ENCODE measurements at regions not wholly inside any gene's neighbourhood (a gene's known extent, or its start where the extent isn't known, plus 50 kb on each side); places are given as distances from the start of the nearest gene placed in this dataset.

GRCh38 chr10:9334270-9334669 is 1279.8 kb downstream of the GATA3 start:
- ATAC-seq = no peak
- no peak for TF ChIP-seq TOX (CRISPR knock-in tag; IDR thresholded peaks at IDR 0.05; ENCODE audit: borderline replicate concordance)
- no peak for TF ChIP-seq GLIS3 (CRISPR knock-in tag; IDR thresholded peaks at IDR 0.05)
- TF ChIP-seq ZFP3 (CRISPR knock-in tag; IDR thresholded peaks at IDR 0.05) = no peak
- TF ChIP-seq OSR1 (CRISPR knock-in tag; IDR thresholded peaks at IDR 0.05) = no peak
- TF ChIP-seq CSRNP3 (CRISPR knock-in tag; IDR thresholded peaks at IDR 0.05) = no peak
- TF ChIP-seq TSHZ2 (CRISPR knock-in tag; IDR thresholded peaks at IDR 0.05) = no peak
- no peak for TF ChIP-seq TCF4 (CRISPR knock-in tag; IDR thresholded peaks at IDR 0.05; ENCODE audit: borderline replicate concordance)
- TF ChIP-seq PPARA (CRISPR knock-in tag; IDR thresholded peaks at IDR 0.05; ENCODE audit: borderline replicate concordance) = no peak

GRCh38 chr10:9339716-9340115 is 1285.2 kb downstream of the GATA3 start:
- TF ChIP-seq PATZ1 (CRISPR knock-in tag; IDR thresholded peaks at IDR 0.05; ENCODE audit: borderline replicate concordance) (no peak), ZC3H10 (CRISPR knock-in tag; IDR thresholded peaks at IDR 0.05) (no peak), ESRRG (CRISPR knock-in tag; IDR thresholded peaks at IDR 0.05) (no peak), POU6F1 (CRISPR knock-in tag; IDR thresholded peaks at IDR 0.05; ENCODE audit: borderline replicate concordance, low read depth) (no peak), ZNF70 (CRISPR knock-in tag; IDR thresholded peaks at IDR 0.05) (no peak), TSHZ2 (CRISPR knock-in tag; IDR thresholded peaks at IDR 0.05) (no peak), ZNF565 (CRISPR knock-in tag; conservative IDR thresholded peaks at IDR 0.05; ENCODE audit: low read depth) (no peak), ZFP30 (CRISPR knock-in tag; IDR thresholded peaks at IDR 0.05) (no peak), CREB5 (CRISPR knock-in tag; IDR thresholded peaks at IDR 0.05; ENCODE audit: low read depth) (no peak), CSRNP3 (CRISPR knock-in tag; IDR thresholded peaks at IDR 0.05) (no peak), ISL1 (CRISPR knock-in tag; IDR thresholded peaks at IDR 0.05) (no peak), GLIS3 (CRISPR knock-in tag; IDR thresholded peaks at IDR 0.05) (no peak), RARB (CRISPR knock-in tag; IDR thresholded peaks at IDR 0.05) (no peak), BACH2 (CRISPR knock-in tag; IDR thresholded peaks at IDR 0.05; ENCODE audit: borderline replicate concordance) (no peak), PPARA (CRISPR knock-in tag; IDR thresholded peaks at IDR 0.05; ENCODE audit: borderline replicate concordance) (no peak), ARNTL (CRISPR knock-in tag; IDR thresholded peaks at IDR 0.05; ENCODE audit: borderline replicate concordance, low read depth) (no peak), ZFP3 (CRISPR knock-in tag; IDR thresholded peaks at IDR 0.05) (no peak), TOX (CRISPR knock-in tag; IDR thresholded peaks at IDR 0.05; ENCODE audit: borderline replicate concordance) (no peak), ZNF8 (CRISPR knock-in tag; IDR thresholded peaks at IDR 0.05) (no peak)
- no peak for ATAC-seq
